ENCODE measurements at regions not wholly inside any gene's neighbourhood (a gene's known extent, or its start where the extent isn't known, plus 50 kb on each side); places are given as distances from the start of the nearest gene placed in this dataset.

DNA sequence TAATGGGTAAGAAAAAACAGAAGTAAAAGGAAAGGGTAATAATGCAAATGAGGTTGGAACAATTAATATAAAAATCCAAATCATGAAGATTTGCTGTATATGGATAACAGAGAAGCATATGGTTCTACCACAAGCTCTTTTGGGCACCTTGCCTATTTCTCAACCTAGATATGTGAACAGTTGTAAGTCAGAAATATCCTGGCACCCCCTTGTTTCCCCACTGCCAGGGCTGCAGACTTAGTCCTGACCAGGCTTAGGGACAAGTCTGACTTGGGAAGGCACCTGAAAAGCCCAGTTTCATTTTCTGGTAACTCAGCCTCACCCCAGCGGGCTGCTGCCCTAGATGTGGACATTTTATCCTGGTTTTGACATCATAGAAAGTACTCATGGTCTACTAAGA, 183.2 kb upstream of the STAC start:
- Histone ChIP-seq H3K79me2 (ENCODE audit: control insufficient read depth, insufficient read depth, low read length) (no peaks in the 10 kb centered on the region), H2AK5ac (ENCODE audit: low read length) (no peak overlapping the region), H3K56ac (ENCODE audit: low read length) (no peak overlapping the region), H3K36me3 (ENCODE audit: control insufficient read depth, insufficient read depth, low read length) (no peaks in the 10 kb centered on the region), H3K18ac (ENCODE audit: low read length) (no peak overlapping the region), H3K27ac (ENCODE audit: low read depth, low read length) (no peak overlapping the region), H3K4ac (ENCODE audit: low read depth, low read length) (no peak overlapping the region), H2BK15ac (replicated peaks; ENCODE audit: low read depth) (no peak overlapping the region), H2BK120ac (ENCODE audit: low read depth, low read length) (no peak overlapping the region), H3K27me3 (ENCODE audit: insufficient read depth, low read length, poor library complexity) (no peaks in the 10 kb centered on the region), H3K79me1 (ENCODE audit: low read length) (no peaks in the 10 kb centered on the region), H3K4me3 (ENCODE audit: low read length) (no peak overlapping the region), H4K8ac (ENCODE audit: low read depth, low read length) (no peak overlapping the region), H3K4me2 (ENCODE audit: low read length) (no peak overlapping the region), H4K5ac (ENCODE audit: low read length) (no peak overlapping the region), H3K23ac (ENCODE audit: low read length) (no peak overlapping the region), H2BK5ac (ENCODE audit: low read length) (no peak overlapping the region), H3K4me1 (ENCODE audit: control insufficient read depth, low read depth, low read length) (peaks cover 4% of the 10 kb centered on the region), H3K9ac (ENCODE audit: low read length) (no peak overlapping the region)
- no peak for DNase-seq
- WGBS (ENCODE audit: extremely low coverage, insufficient coverage, low lambda C conversion rate): no CpG with 5 or more reads among the region's 1 CpG

DNA sequence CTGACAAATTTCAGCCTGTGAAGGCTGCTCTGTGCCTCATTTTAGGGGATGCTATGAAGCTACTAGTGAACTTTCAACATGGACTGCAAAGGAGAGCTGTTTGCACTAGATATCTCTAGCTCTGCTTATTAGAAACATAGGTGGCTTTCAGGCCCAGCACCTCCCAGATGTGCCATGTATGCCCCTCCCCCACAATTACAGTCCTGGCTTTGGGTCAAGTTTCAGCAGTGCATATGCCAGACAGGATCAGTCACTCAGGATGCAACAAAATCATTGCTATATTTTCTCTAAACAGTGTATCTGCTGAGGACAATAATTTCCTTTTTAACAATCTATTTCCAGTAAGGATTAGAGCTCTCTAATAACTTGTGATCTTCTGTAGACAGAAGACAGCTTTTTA, 178.8 kb upstream of the STAC start:
- Histone ChIP-seq H3K23ac (ENCODE audit: low read length) (no peak overlapping the region), H3K4me1 (ENCODE audit: control insufficient read depth, low read depth, low read length) (peaks cover 6% of the 10 kb centered on the region), H3K27ac (ENCODE audit: low read depth, low read length) (no peak overlapping the region), H2AK5ac (ENCODE audit: low read length) (no peak overlapping the region), H2BK5ac (ENCODE audit: low read length) (no peak overlapping the region), H3K9ac (ENCODE audit: low read length) (no peak overlapping the region), H4K5ac (ENCODE audit: low read length) (no peak overlapping the region), H3K27me3 (ENCODE audit: insufficient read depth, low read length, poor library complexity) (no peaks in the 10 kb centered on the region), H4K8ac (ENCODE audit: low read depth, low read length) (no peak overlapping the region), H2BK15ac (replicated peaks; ENCODE audit: low read depth) (no peak overlapping the region), H3K79me1 (ENCODE audit: low read length) (no peaks in the 10 kb centered on the region), H3K36me3 (ENCODE audit: control insufficient read depth, insufficient read depth, low read length) (no peaks in the 10 kb centered on the region), H3K18ac (ENCODE audit: low read length) (no peak overlapping the region), H3K4ac (ENCODE audit: low read depth, low read length) (no peak overlapping the region), H3K56ac (ENCODE audit: low read length) (no peak overlapping the region), H2BK120ac (ENCODE audit: low read depth, low read length) (no peak overlapping the region), H3K79me2 (ENCODE audit: control insufficient read depth, insufficient read depth, low read length) (no peaks in the 10 kb centered on the region), H3K4me3 (ENCODE audit: low read length) (no peak overlapping the region), H3K4me2 (ENCODE audit: low read length) (no peak overlapping the region)
- DNase-seq: peak; percentile 11

DNA sequence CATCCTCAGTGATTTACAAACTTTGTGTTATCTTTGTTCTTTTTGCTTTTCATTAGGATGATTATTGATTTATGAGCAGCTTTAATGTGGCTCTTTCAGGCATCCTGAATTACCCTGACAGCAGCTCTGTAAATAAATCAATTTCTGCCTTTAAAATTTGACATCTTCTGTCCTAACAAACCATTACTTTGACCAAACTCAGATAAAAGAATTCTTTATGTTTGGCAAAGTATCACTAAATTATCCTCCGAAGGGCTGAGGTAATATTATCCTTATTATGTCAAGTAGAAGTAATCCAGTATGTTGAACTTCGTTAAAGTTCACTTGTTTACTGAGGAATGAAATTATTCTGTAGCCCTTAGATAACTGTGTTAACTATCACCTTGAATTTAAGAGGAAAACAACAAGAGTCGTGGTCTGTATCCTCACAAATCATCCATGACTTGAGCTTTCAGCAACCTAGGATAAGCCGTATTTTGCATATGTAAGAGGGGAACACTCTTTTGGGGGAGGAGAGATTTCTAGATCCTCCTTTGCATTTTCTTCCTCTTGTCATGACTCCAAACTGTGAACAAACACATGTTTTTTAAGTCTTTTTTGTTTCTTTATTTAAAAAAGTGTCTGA, 173.2 kb upstream of the STAC start:
- H2BK120ac ChIP-seq (ENCODE audit: low read depth, low read length): no peak overlapping the region
- H3K4ac ChIP-seq (ENCODE audit: low read depth, low read length): no peak overlapping the region
- H4K8ac ChIP-seq (ENCODE audit: low read depth, low read length): no peak overlapping the region
- no peak overlapping the region for H3K9ac ChIP-seq (ENCODE audit: low read length)
- no peak overlapping the region for H2BK15ac ChIP-seq (replicated peaks; ENCODE audit: low read depth)
- H3K79me1 ChIP-seq (ENCODE audit: low read length): no peaks in the 10 kb centered on the region
- H3K79me2 ChIP-seq (ENCODE audit: control insufficient read depth, insufficient read depth, low read length): no peaks in the 10 kb centered on the region
- no peak overlapping the region for H3K4me2 ChIP-seq (ENCODE audit: low read length)
- no peak overlapping the region for H3K18ac ChIP-seq (ENCODE audit: low read length)
- WGBS (ENCODE audit: extremely low coverage, insufficient coverage, low lambda C conversion rate): no CpG with 5 or more reads among the region's 4 CpGs
- H2AK5ac ChIP-seq (ENCODE audit: low read length): no peak overlapping the region
- peaks cover 2% of the 10 kb centered on the region for H3K4me1 ChIP-seq (ENCODE audit: control insufficient read depth, low read depth, low read length)
- H3K36me3 ChIP-seq (ENCODE audit: control insufficient read depth, insufficient read depth, low read length): no peaks in the 10 kb centered on the region
- no peak overlapping the region for H3K23ac ChIP-seq (ENCODE audit: low read length)
- no peak overlapping the region for H3K27ac ChIP-seq (ENCODE audit: low read depth, low read length)
- H3K27me3 ChIP-seq (ENCODE audit: insufficient read depth, low read length, poor library complexity): no peaks in the 10 kb centered on the region
- no peak overlapping the region for H3K4me3 ChIP-seq (ENCODE audit: low read length)
- H3K56ac ChIP-seq (ENCODE audit: low read length): no peak overlapping the region
- H2BK5ac ChIP-seq (ENCODE audit: low read length): no peak overlapping the region
- peak; percentile 7 for DNase-seq
- H4K5ac ChIP-seq (ENCODE audit: low read length): no peak overlapping the region

DNA sequence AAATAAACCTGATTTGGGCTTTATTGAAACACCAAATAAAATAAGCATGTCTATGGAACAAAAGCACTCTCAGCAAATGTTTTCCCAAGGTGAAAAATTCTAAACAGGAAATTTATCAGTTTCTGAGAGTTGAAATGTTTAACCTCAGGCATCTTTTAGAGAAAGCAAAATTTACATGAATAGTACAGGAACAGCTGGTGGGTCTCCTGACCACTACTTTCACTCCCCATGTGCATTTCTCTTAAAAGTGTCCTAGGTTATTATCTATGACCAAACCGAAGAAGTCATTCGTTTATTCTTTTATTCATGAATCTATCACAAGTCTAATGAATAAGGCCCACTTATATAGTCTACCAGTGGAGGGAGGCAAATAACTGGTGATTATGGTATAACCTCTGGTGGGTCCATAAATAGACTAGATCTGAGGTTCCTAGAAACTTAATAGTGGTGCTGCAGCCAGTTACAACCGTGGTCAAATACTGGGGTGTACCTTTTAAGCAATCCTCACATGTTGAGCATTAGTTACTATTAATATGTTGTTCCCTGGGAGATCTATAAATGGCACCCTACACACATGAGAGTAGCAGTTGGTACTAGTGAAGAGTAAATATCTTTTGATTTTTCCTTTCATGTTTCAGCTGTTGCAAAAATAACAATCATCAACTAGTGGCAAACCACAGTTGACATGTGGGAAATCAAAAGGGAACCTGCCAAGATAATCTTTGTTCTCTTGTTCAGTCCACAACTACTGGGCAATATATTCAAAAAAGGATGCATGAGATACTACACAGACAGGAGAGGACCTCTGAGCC, 169.3 kb upstream of the STAC start:
- H2AK5ac ChIP-seq (ENCODE audit: low read length): no peak overlapping the region
- H3K56ac ChIP-seq (ENCODE audit: low read length): no peak overlapping the region
- DNase-seq: no peak
- no peak overlapping the region for H4K5ac ChIP-seq (ENCODE audit: low read length)
- H2BK5ac ChIP-seq (ENCODE audit: low read length): no peak overlapping the region
- H3K23ac ChIP-seq (ENCODE audit: low read length): no peak overlapping the region
- no peaks in the 10 kb centered on the region for H3K36me3 ChIP-seq (ENCODE audit: control insufficient read depth, insufficient read depth, low read length)
- H3K79me2 ChIP-seq (ENCODE audit: control insufficient read depth, insufficient read depth, low read length): no peaks in the 10 kb centered on the region
- no peaks in the 10 kb centered on the region for H3K27me3 ChIP-seq (ENCODE audit: insufficient read depth, low read length, poor library complexity)
- H2BK120ac ChIP-seq (ENCODE audit: low read depth, low read length): no peak overlapping the region
- no peak overlapping the region for H4K8ac ChIP-seq (ENCODE audit: low read depth, low read length)
- H3K18ac ChIP-seq (ENCODE audit: low read length): no peak overlapping the region
- no peak overlapping the region for H3K27ac ChIP-seq (ENCODE audit: low read depth, low read length)
- no peak overlapping the region for H3K4me2 ChIP-seq (ENCODE audit: low read length)
- no peak overlapping the region for H3K4ac ChIP-seq (ENCODE audit: low read depth, low read length)
- no peak overlapping the region for H2BK15ac ChIP-seq (replicated peaks; ENCODE audit: low read depth)
- no peak overlapping the region for H3K9ac ChIP-seq (ENCODE audit: low read length)
- no peak overlapping the region for H3K4me3 ChIP-seq (ENCODE audit: low read length)
- no CpG with 5 or more reads among the region's 3 CpGs for WGBS (ENCODE audit: extremely low coverage, insufficient coverage, low lambda C conversion rate)
- peaks cover 2% of the 10 kb centered on the region for H3K4me1 ChIP-seq (ENCODE audit: control insufficient read depth, low read depth, low read length)
- no peaks in the 10 kb centered on the region for H3K79me1 ChIP-seq (ENCODE audit: low read length)

DNA sequence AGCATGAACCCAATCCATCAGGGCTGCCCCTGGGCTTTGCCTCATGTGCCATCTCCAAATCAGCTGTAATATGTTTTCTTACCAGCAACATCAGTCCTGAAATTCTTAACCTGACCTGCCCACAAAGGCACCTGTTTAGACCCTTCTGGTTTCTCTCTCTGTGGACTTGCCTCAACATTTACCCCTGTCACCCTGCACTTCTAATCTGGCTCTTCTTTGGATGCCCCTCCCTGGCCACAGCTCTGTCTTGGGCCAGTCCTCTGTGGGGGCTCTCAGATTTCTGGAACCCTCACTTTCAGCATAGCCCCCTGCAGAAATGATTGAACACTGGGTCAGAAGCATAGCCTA, 168.7 kb upstream of the STAC start:
- no peak overlapping the region for H2AK5ac ChIP-seq (ENCODE audit: low read length)
- H3K4me1 ChIP-seq (ENCODE audit: control insufficient read depth, low read depth, low read length): no peaks in the 10 kb centered on the region
- H3K4me3 ChIP-seq (ENCODE audit: low read length): no peak overlapping the region
- no peak overlapping the region for H3K27ac ChIP-seq (ENCODE audit: low read depth, low read length)
- H3K56ac ChIP-seq (ENCODE audit: low read length): no peak overlapping the region
- no peak for DNase-seq
- H3K79me2 ChIP-seq (ENCODE audit: control insufficient read depth, insufficient read depth, low read length): no peaks in the 10 kb centered on the region
- no peak overlapping the region for H2BK5ac ChIP-seq (ENCODE audit: low read length)
- H3K36me3 ChIP-seq (ENCODE audit: control insufficient read depth, insufficient read depth, low read length): no peaks in the 10 kb centered on the region
- H3K9ac ChIP-seq (ENCODE audit: low read length): no peak overlapping the region
- H3K4me2 ChIP-seq (ENCODE audit: low read length): no peak overlapping the region
- H3K4ac ChIP-seq (ENCODE audit: low read depth, low read length): no peak overlapping the region
- H2BK15ac ChIP-seq (replicated peaks; ENCODE audit: low read depth): no peak overlapping the region
- no peak overlapping the region for H4K5ac ChIP-seq (ENCODE audit: low read length)
- H3K79me1 ChIP-seq (ENCODE audit: low read length): no peaks in the 10 kb centered on the region
- H3K18ac ChIP-seq (ENCODE audit: low read length): no peak overlapping the region
- no peak overlapping the region for H2BK120ac ChIP-seq (ENCODE audit: low read depth, low read length)
- no peaks in the 10 kb centered on the region for H3K27me3 ChIP-seq (ENCODE audit: insufficient read depth, low read length, poor library complexity)
- H3K23ac ChIP-seq (ENCODE audit: low read length): no peak overlapping the region
- H4K8ac ChIP-seq (ENCODE audit: low read depth, low read length): no peak overlapping the region

DNA sequence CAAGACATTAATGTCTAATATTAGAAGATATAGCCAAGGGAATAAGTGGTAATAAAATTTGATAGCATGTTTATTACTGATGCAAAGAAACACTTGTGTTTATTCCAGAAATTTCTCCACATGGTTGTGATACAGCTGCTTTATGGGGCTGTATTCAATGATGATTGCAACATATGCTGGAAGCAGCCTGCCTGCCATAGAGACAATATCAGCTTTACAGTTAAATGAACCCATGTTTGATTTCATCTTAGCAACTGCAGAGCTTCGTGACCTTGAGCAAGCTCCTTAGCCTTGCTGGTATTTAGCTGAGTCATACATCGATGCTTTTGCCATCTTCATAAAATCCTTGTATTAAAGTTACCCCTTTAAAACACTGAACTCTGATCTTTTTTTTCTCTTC, 168.1 kb upstream of the STAC start:
- no peak overlapping the region for H3K56ac ChIP-seq (ENCODE audit: low read length)
- H3K9ac ChIP-seq (ENCODE audit: low read length): no peak overlapping the region
- H3K18ac ChIP-seq (ENCODE audit: low read length): no peak overlapping the region
- H3K27ac ChIP-seq (ENCODE audit: low read depth, low read length): no peak overlapping the region
- no peaks in the 10 kb centered on the region for H3K4me1 ChIP-seq (ENCODE audit: control insufficient read depth, low read depth, low read length)
- H3K79me2 ChIP-seq (ENCODE audit: control insufficient read depth, insufficient read depth, low read length): no peaks in the 10 kb centered on the region
- H4K8ac ChIP-seq (ENCODE audit: low read depth, low read length): no peak overlapping the region
- H3K4me2 ChIP-seq (ENCODE audit: low read length): no peak overlapping the region
- no peaks in the 10 kb centered on the region for H3K79me1 ChIP-seq (ENCODE audit: low read length)
- H3K36me3 ChIP-seq (ENCODE audit: control insufficient read depth, insufficient read depth, low read length): no peaks in the 10 kb centered on the region
- no peak overlapping the region for H2AK5ac ChIP-seq (ENCODE audit: low read length)
- H3K27me3 ChIP-seq (ENCODE audit: insufficient read depth, low read length, poor library complexity): no peaks in the 10 kb centered on the region
- WGBS (ENCODE audit: extremely low coverage, insufficient coverage, low lambda C conversion rate): no CpG with 5 or more reads among the region's 2 CpGs
- H4K5ac ChIP-seq (ENCODE audit: low read length): no peak overlapping the region
- H2BK5ac ChIP-seq (ENCODE audit: low read length): no peak overlapping the region
- no peak overlapping the region for H3K23ac ChIP-seq (ENCODE audit: low read length)
- H2BK15ac ChIP-seq (replicated peaks; ENCODE audit: low read depth): no peak overlapping the region
- no peak overlapping the region for H3K4ac ChIP-seq (ENCODE audit: low read depth, low read length)
- DNase-seq: no peak
- H2BK120ac ChIP-seq (ENCODE audit: low read depth, low read length): no peak overlapping the region
- no peak overlapping the region for H3K4me3 ChIP-seq (ENCODE audit: low read length)

All from mesendoderm (in vitro differentiated cells).